IPS-15b (cell line): ENCODE measurements at regions not wholly inside any gene's neighbourhood (a gene's known extent, or its start where the extent isn't known, plus 50 kb on each side); places are given as distances from the start of the nearest gene placed in this dataset.

ENCODE experiments used
- H3K27me3 ChIP-seq: one replicate; pipeline ENCODE4 v1.6.1; 2013; ENCODE audit warnings: low read length; ENCODE audit not compliant: control insufficient read depth, insufficient read depth
- H3K36me3 ChIP-seq: one replicate; pipeline ENCODE4 v1.6.1; 2013; ENCODE audit warnings: low read length; ENCODE audit not compliant: control insufficient read depth, insufficient read depth
- H3K4me1 ChIP-seq: one replicate; pipeline ENCODE4 v1.6.1; 2013; ENCODE audit warnings: mild to moderate bottlenecking, low read length; ENCODE audit not compliant: control insufficient read depth, insufficient read depth
- H3K4me3 ChIP-seq: one replicate; pipeline ENCODE4 v1.5.1; 2013; ENCODE audit warnings: low read depth, low read length
- H3K9ac ChIP-seq: one replicate; pipeline ENCODE4 v1.6.1; 2013; ENCODE audit warnings: low read depth, mild to moderate bottlenecking, low read length
- H3K9me3 ChIP-seq: one replicate; pipeline ENCODE4 v1.6.1; 2013; ENCODE audit warnings: mild to moderate bottlenecking, low read length; ENCODE audit not compliant: control insufficient read depth, insufficient read depth

- H3K4me3 ChIP-seq = no peak overlapping the region
- H3K9ac ChIP-seq = no peak overlapping the region
- no peaks in the 10 kb centered on the region for H3K27me3 ChIP-seq
- H3K9me3 ChIP-seq = peaks cover 5% of the 10 kb centered on the region
- no peaks in the 10 kb centered on the region for H3K36me3 ChIP-seq
- H3K4me1 ChIP-seq = no peaks in the 10 kb centered on the region
Observed at GRCh38 chr15:67908756-67909155, 68.9 kb upstream of the RNU6-1 start.

GRCh38 chr15:67911727-67912126 is 71.9 kb upstream of the RNU6-1 start:
- H3K4me3 ChIP-seq = no peak overlapping the region
- no peaks in the 10 kb centered on the region for H3K36me3 ChIP-seq
- peaks cover 16% of the 10 kb centered on the region for H3K4me1 ChIP-seq
- H3K9ac ChIP-seq = no peak overlapping the region
- H3K9me3 ChIP-seq = peaks cover 5% of the 10 kb centered on the region
- no peaks in the 10 kb centered on the region for H3K27me3 ChIP-seq

- H3K36me3 ChIP-seq = no peaks in the 10 kb centered on the region
- H3K4me1 ChIP-seq = peaks cover 26% of the 10 kb centered on the region
- no peaks in the 10 kb centered on the region for H3K27me3 ChIP-seq
- no peak overlapping the region for H3K4me3 ChIP-seq
- peaks cover 5% of the 10 kb centered on the region for H3K9me3 ChIP-seq
- no peak overlapping the region for H3K9ac ChIP-seq
Observed at GRCh38 chr15:67914028-67914427, 74.2 kb upstream of the RNU6-1 start.

GRCh38 chr15:67914537-67915460 is 75.0 kb upstream of the RNU6-1 start:
- H3K9me3 ChIP-seq = peaks cover 2% of the 10 kb centered on the region
- H3K4me3 ChIP-seq = no peak overlapping the region
- peaks cover 26% of the 10 kb centered on the region for H3K4me1 ChIP-seq
- no peaks in the 10 kb centered on the region for H3K36me3 ChIP-seq
- no peaks in the 10 kb centered on the region for H3K27me3 ChIP-seq
- no peak overlapping the region for H3K9ac ChIP-seq

- H3K4me1 ChIP-seq = peaks cover 26% of the 10 kb centered on the region
- H3K36me3 ChIP-seq = no peaks in the 10 kb centered on the region
- H3K9ac ChIP-seq = no peak overlapping the region
- no peak overlapping the region for H3K4me3 ChIP-seq
- no peaks in the 10 kb centered on the region for H3K9me3 ChIP-seq
- H3K27me3 ChIP-seq = no peaks in the 10 kb centered on the region
Observed at GRCh38 chr15:67915461-67916374, 75.9 kb upstream of the RNU6-1 start.

GRCh38 chr15:67916565-67916964 is 76.7 kb upstream of the RNU6-1 start:
- no peaks in the 10 kb centered on the region for H3K36me3 ChIP-seq
- no peaks in the 10 kb centered on the region for H3K9me3 ChIP-seq
- H3K4me1 ChIP-seq = peaks cover 26% of the 10 kb centered on the region
- no peak overlapping the region for H3K9ac ChIP-seq
- no peaks in the 10 kb centered on the region for H3K27me3 ChIP-seq
- H3K4me3 ChIP-seq = no peak overlapping the region

GRCh38 chr15:67917037-67917436 is 77.2 kb upstream of the RNU6-1 start:
- H3K4me3 ChIP-seq = no peak overlapping the region
- no peak overlapping the region for H3K9ac ChIP-seq
- no peaks in the 10 kb centered on the region for H3K27me3 ChIP-seq
- H3K4me1 ChIP-seq = peaks cover 26% of the 10 kb centered on the region
- H3K9me3 ChIP-seq = no peaks in the 10 kb centered on the region
- no peaks in the 10 kb centered on the region for H3K36me3 ChIP-seq

GRCh38 chr15:67917636-67918035 is 77.8 kb upstream of the RNU6-1 start:
- Histone ChIP-seq H3K9me3 (no peaks in the 10 kb centered on the region), H3K4me1 (peaks cover 26% of the 10 kb centered on the region), H3K36me3 (no peaks in the 10 kb centered on the region), H3K27me3 (no peaks in the 10 kb centered on the region), H3K9ac (no peak overlapping the region), H3K4me3 (no peak overlapping the region)

GRCh38 chr15:67918205-67918861 is 78.5 kb upstream of the RNU6-1 start:
- Histone ChIP-seq H3K36me3 (no peaks in the 10 kb centered on the region), H3K27me3 (no peaks in the 10 kb centered on the region), H3K4me3 (no peak overlapping the region), H3K9me3 (no peaks in the 10 kb centered on the region), H3K4me1 (peaks cover 26% of the 10 kb centered on the region), H3K9ac (no peak overlapping the region)

GRCh38 chr15:67920524-67921240 is 80.8 kb upstream of the RNU6-1 start:
- H3K36me3 ChIP-seq = no peaks in the 10 kb centered on the region
- no peaks in the 10 kb centered on the region for H3K27me3 ChIP-seq
- no peak overlapping the region for H3K9ac ChIP-seq
- no peak overlapping the region for H3K4me3 ChIP-seq
- peaks cover 13% of the 10 kb centered on the region for H3K4me1 ChIP-seq
- no peaks in the 10 kb centered on the region for H3K9me3 ChIP-seq

- no peak overlapping the region for H3K4me3 ChIP-seq
- H3K4me1 ChIP-seq = peaks cover 10% of the 10 kb centered on the region
- H3K9me3 ChIP-seq = no peaks in the 10 kb centered on the region
- no peaks in the 10 kb centered on the region for H3K27me3 ChIP-seq
- H3K9ac ChIP-seq = no peak overlapping the region
- no peaks in the 10 kb centered on the region for H3K36me3 ChIP-seq
Observed at GRCh38 chr15:67922106-67922675, 82.3 kb upstream of the RNU6-1 start.
